GM12892 (cell line): ENCODE measurements at regions not wholly inside any gene's neighbourhood (a gene's known extent, or its start where the extent isn't known, plus 50 kb on each side); places are given as distances from the start of the nearest gene placed in this dataset.

Source experiments
- POLR2A ChIP-seq: IDR thresholded peaks from 2 replicates; pipeline ENCODE4 v1.6.1; 2011; ENCODE audit warnings: low read depth, low read length, control low read depth
- POLR2AphosphoS5 ChIP-seq: IDR thresholded peaks from 2 replicates; pipeline ENCODE4 v1.6.1; 2011; ENCODE audit warnings: low read depth, low read length, control low read depth

DNA sequence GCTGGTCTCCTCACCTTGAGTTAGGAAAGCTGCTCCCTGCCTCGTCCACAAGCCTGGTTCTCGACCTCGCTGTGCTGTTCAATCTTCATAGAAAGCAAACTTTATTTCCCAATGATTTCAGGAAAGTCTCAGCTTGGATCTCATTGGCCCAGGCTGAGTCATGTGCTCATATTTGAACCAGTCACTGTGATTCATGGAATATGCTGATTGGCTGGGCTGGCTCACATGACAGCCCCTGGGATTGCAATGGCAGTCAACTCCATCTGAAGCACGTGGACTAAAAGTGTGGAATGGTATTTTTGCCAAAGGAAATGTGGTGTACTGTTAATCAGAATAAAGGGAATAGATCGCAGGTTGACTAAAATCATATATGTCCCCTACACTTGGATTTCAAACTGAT lies 396.6 kb downstream of the AACS start:
- no peak for TF ChIP-seq POLR2AphosphoS5
- no peak for TF ChIP-seq POLR2A
